SJSA1 (cell line): ENCODE measurements at regions not wholly inside any gene's neighbourhood (a gene's known extent, or its start where the extent isn't known, plus 50 kb on each side); places are given as distances from the start of the nearest gene placed in this dataset.

ENCODE experiments used
- DNase-seq, 2 experiments: peaks; one replicate each; pipeline ENCODE4 v3.0.0-alpha.2; 2015 to 2020; ENCODE audit warnings: low spot score in 2 of 2, low read depth in 1 of 2
- H3K27ac ChIP-seq: fragments of 250-450 bp; sonication (Bioruptor Pico); 2 replicates; pipeline ENCODE4 v1.5.1; 2020; ENCODE audit warnings: mild to moderate bottlenecking, moderate library complexity
- H3K27me3 ChIP-seq: fragments of 250-450 bp; sonication (Bioruptor Pico); replicated peaks from 2 replicates; pipeline ENCODE4 v1.5.1; 2020; ENCODE audit warnings: mild to moderate bottlenecking, moderate library complexity
- H3K36me3 ChIP-seq: fragments of 250-450 bp; sonication (Bioruptor Pico); 2 replicates; pipeline ENCODE4 v1.5.1; 2020; ENCODE audit warnings: mild to moderate bottlenecking
- H3K4me1 ChIP-seq: fragments of 250-450 bp; sonication (Bioruptor Pico); replicated peaks from 2 replicates; pipeline ENCODE4 v1.6.1; 2021; ENCODE audit warnings: mild to moderate bottlenecking
- H3K4me3 ChIP-seq: fragments of 250-450 bp; sonication (Bioruptor Pico); 2 replicates; pipeline ENCODE4 v1.5.1; 2020; ENCODE audit warnings: mild to moderate bottlenecking
- H3K9me3 ChIP-seq: fragments of 250-450 bp; sonication (Bioruptor Pico); replicated peaks from 2 replicates; pipeline ENCODE4 v1.5.1; 2020; ENCODE audit warnings: mild to moderate bottlenecking

- Histone ChIP-seq H3K4me1 (no peaks in the 10 kb centered on the region), H3K4me3 (no peak overlapping the region), H3K27me3 (no peaks in the 10 kb centered on the region), H3K9me3 (no peaks in the 10 kb centered on the region), H3K36me3 (no peaks in the 10 kb centered on the region), H3K27ac (no peak overlapping the region)
- DNase-seq: no peak
Measured at GRCh38 chr18:61157451-61157850, 175.8 kb upstream of the CDH20 start.

DNA sequence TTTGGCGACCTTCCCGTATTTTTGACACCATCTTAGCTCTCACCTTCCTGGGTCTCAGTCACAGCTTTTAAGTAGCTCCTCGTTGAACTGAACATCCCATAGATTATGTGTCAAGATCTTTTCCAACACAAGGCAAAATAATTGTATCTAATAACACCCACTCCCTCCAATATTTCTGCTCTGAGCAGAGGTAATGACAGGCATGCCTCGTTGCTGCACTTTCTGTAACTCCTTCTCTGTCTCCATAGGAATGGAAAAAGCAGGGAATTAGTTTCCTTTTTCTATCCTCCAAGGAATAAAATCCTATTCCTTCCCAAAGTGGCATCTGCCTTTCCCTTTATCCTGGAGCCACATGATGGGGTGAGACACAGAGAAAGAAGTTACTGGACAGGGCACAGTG, 174.0 kb upstream of the CDH20 start:
- Histone ChIP-seq H3K9me3 (no peaks in the 10 kb centered on the region), H3K4me1 (no peaks in the 10 kb centered on the region), H3K27me3 (no peaks in the 10 kb centered on the region), H3K27ac (no peak overlapping the region), H3K36me3 (no peaks in the 10 kb centered on the region), H3K4me3 (no peak overlapping the region)
- DNase-seq: no peak

DNA sequence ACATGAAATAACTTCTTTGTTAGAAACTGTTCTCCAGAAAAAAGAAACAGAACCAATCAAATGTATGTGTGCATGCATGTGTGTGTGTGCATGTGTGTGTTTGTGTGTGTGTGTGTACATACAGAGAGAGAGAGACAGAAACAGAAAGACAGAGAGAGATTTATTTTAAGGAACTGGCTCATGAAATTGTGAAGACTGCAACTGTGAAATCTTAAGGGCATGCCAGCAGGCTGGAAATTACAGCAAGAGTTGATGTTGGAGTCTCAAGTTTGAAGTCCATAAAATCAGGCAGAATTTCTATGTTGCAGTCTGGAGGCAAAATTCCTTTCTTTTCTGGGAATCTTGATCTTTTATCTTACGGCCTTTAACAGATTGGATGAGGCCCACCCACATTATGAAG, 168.9 kb upstream of the CDH20 start:
- Histone ChIP-seq H3K27ac (no peak overlapping the region), H3K9me3 (no peaks in the 10 kb centered on the region), H3K4me1 (no peaks in the 10 kb centered on the region), H3K4me3 (no peak overlapping the region), H3K27me3 (no peaks in the 10 kb centered on the region), H3K36me3 (no peaks in the 10 kb centered on the region)
- no peak for DNase-seq

GRCh38 chr18:61167902-61168301, 165.3 kb upstream of the CDH20 start:
- Histone ChIP-seq H3K36me3 (no peaks in the 10 kb centered on the region), H3K27me3 (no peaks in the 10 kb centered on the region), H3K4me1 (no peaks in the 10 kb centered on the region), H3K9me3 (no peaks in the 10 kb centered on the region), H3K4me3 (no peak overlapping the region), H3K27ac (no peak overlapping the region)
- no peak for DNase-seq

DNA sequence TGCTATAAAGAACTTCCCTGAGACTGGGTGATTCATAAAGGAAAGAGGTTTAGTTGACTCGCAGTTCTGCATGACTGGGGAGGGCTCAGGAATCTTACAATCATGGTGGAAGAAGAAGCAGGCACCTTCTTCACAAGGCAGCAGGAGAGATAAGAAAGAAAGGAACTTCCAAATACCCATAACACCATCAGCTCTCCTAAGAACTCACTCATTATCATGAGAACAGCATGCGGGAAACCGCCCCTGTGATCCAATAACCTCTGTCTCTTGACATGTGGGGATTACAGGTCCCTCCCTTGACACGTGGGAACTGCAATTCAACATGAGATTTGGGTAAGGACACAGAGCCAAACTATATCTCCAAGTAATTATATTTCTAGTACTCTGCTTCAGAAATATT, 163.8 kb upstream of the CDH20 start:
- Histone ChIP-seq H3K4me3 (no peak overlapping the region), H3K4me1 (no peaks in the 10 kb centered on the region), H3K27me3 (no peaks in the 10 kb centered on the region), H3K27ac (no peak overlapping the region), H3K9me3 (no peaks in the 10 kb centered on the region), H3K36me3 (no peaks in the 10 kb centered on the region)
- no peak for DNase-seq

DNA sequence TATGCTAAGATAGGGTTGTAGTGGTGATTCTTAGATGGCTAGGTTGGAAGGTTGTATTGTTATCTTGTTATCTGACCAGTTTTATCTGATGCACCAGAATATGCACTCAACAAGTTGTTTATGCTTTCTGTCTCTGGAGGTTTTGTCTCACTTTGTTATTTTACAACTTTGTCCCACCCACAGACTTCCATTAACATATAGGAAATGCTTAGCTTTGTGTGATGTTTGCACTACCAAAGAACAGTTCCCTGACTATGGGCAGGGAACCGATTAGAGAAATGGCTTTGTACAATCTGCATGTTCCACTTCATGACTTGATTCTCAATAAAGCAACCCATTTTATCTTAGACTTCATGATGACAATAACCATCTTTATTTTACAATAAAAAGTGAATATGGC, 160.6 kb upstream of the CDH20 start:
- Histone ChIP-seq H3K4me1 (no peaks in the 10 kb centered on the region), H3K4me3 (no peak overlapping the region), H3K27me3 (peaks cover 6% of the 10 kb centered on the region), H3K36me3 (no peaks in the 10 kb centered on the region), H3K9me3 (no peaks in the 10 kb centered on the region), H3K27ac (no peak overlapping the region)
- DNase-seq: no peak

GRCh38 chr18:61173554-61173953, 159.7 kb upstream of the CDH20 start:
- Histone ChIP-seq H3K4me3 (no peak overlapping the region), H3K4me1 (no peaks in the 10 kb centered on the region), H3K9me3 (no peaks in the 10 kb centered on the region), H3K36me3 (no peaks in the 10 kb centered on the region), H3K27ac (no peak overlapping the region), H3K27me3 (peaks cover 6% of the 10 kb centered on the region)
- DNase-seq: no peak

DNA sequence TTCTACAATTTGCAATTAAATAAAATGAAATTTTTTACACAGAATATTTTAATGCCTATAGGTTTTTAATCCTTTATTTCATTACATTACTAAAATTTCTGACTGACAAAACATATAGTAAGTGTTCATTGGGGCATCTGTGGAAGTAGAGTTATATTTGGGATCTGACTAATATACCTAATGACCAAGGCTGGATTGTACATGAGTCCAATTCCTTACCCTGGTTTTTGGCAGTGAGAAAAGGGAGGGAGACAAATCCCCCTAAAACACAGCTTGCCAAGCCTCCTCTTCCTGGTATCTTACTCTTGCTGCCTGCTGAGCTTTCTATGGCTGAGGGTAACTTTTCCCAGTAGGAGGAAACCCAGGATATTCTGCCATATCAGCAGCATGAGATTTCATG, 149.4 kb upstream of the CDH20 start:
- Histone ChIP-seq H3K9me3 (no peaks in the 10 kb centered on the region), H3K4me1 (no peaks in the 10 kb centered on the region), H3K27me3 (no peaks in the 10 kb centered on the region), H3K4me3 (no peak overlapping the region), H3K27ac (no peak overlapping the region), H3K36me3 (no peaks in the 10 kb centered on the region)
- no peak for DNase-seq

GRCh38 chr18:61187971-61188370, 145.3 kb upstream of the CDH20 start:
- no peaks in the 10 kb centered on the region for H3K36me3 ChIP-seq
- no peak overlapping the region for H3K27ac ChIP-seq
- H3K27me3 ChIP-seq: no peaks in the 10 kb centered on the region; the same call in 1 of the 2 replicates
- no peaks in the 10 kb centered on the region; the same call in 1 of the 2 replicates for H3K9me3 ChIP-seq
- DNase-seq: no peak
- no peaks in the 10 kb centered on the region for H3K4me1 ChIP-seq
- H3K4me3 ChIP-seq: no peak overlapping the region

- H3K36me3 ChIP-seq: no peaks in the 10 kb centered on the region
- DNase-seq: no peak
- H3K4me3 ChIP-seq: no peak overlapping the region
- H3K4me1 ChIP-seq: no peaks in the 10 kb centered on the region
- H3K9me3 ChIP-seq: no peaks in the 10 kb centered on the region; the same call in 1 of the 2 replicates
- no peaks in the 10 kb centered on the region; the same call in 1 of the 2 replicates for H3K27me3 ChIP-seq
- H3K27ac ChIP-seq: no peak overlapping the region
Measured at GRCh38 chr18:61189376-61189775, 143.9 kb upstream of the CDH20 start.

DNA sequence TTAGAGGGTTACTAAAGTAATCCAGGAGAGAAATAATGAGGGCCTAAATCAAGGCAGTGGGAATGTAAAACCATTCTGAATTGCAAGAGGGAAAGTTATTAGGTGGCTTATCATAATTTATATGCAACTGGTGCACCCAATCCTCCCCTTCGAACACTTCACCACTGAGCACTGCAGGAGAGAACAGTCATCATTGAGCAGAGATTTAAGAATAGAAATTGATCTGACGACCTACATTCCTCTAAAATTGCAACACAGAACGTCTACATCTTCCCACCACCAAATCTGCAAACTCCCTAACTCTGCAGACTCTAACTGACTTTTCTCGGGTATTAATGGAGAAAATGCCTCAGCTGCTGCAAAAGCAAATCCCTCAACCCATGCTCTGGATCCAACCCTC, 138.5 kb upstream of the CDH20 start:
- Histone ChIP-seq H3K4me3 (no peak overlapping the region), H3K4me1 (no peaks in the 10 kb centered on the region), H3K27ac (no peak overlapping the region), H3K9me3 (no peaks in the 10 kb centered on the region), H3K36me3 (no peaks in the 10 kb centered on the region), H3K27me3 (no peaks in the 10 kb centered on the region; the same call in 1 of the 2 replicates)
- no peak for DNase-seq

- Histone ChIP-seq H3K4me3 (no peak overlapping the region), H3K27me3 (no peaks in the 10 kb centered on the region; the same call in 1 of the 2 replicates), H3K9me3 (no peaks in the 10 kb centered on the region), H3K4me1 (no peaks in the 10 kb centered on the region), H3K36me3 (no peaks in the 10 kb centered on the region), H3K27ac (no peak overlapping the region)
- DNase-seq: no peak
Measured at GRCh38 chr18:61196750-61197149, 136.5 kb upstream of the CDH20 start.

GRCh38 chr18:61198486-61198885, 134.7 kb upstream of the CDH20 start:
- Histone ChIP-seq H3K27ac (no peak overlapping the region), H3K36me3 (no peaks in the 10 kb centered on the region), H3K4me3 (no peak overlapping the region), H3K27me3 (no peaks in the 10 kb centered on the region), H3K4me1 (no peaks in the 10 kb centered on the region), H3K9me3 (no peaks in the 10 kb centered on the region)
- DNase-seq: no peak

DNA sequence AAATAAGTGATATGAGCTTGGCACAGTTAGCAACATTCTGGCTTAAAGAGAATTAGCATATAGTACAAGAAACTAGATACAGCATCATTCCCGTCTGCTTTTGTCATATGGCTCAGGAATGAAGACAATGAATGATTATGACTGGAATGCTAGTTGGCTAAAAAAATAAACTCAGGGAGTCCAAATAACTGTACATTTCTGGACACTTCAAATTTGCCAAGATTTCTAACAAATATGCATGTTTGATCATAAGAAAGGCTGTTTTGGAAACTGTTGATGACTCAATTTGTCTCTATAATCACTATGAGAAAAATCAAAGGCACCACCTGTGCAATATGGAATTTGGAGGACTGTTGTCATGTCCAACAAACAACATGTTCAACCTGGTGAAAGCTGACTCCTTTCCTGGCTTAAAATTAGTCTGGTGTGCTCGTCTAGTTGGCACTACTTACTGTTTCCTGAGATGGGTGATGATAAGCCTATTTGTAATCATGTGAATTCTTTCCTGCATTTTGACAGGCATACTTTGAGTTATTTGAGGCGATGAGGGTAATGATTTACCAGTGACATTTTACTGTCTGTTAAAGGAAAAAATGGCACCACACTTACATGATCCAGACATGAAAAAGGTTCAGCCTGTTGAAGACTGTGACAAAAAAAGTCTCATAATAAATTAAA, 133.9 kb upstream of the CDH20 start:
- Histone ChIP-seq H3K9me3 (no peaks in the 10 kb centered on the region), H3K27me3 (no peaks in the 10 kb centered on the region), H3K4me3 (no peak overlapping the region), H3K4me1 (no peaks in the 10 kb centered on the region), H3K27ac (no peak overlapping the region), H3K36me3 (no peaks in the 10 kb centered on the region)
- no peak for DNase-seq

DNA sequence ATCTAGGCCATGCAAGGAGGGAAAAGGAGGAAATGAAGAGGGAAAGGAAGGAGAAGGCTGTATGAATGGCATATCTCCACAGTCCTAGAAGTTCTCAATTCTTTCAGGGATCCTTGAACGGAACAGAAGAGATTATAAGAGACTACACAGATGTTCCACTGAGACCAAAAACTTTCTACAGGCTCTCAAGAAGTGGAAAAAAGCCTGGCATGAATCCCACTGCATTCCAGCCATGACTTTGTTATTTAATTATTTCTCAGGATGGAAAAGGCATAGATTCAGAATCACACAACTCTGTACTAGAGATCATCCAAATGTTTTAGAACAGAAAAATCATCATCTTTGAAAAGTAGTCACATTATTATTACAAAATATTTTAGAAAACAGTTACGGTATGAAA, 131.7 kb upstream of the CDH20 start:
- no peaks in the 10 kb centered on the region for H3K9me3 ChIP-seq
- no peak overlapping the region for H3K27ac ChIP-seq
- no peaks in the 10 kb centered on the region for H3K4me1 ChIP-seq
- H3K36me3 ChIP-seq: no peaks in the 10 kb centered on the region
- no peak for DNase-seq
- no peaks in the 10 kb centered on the region; the same call in 1 of the 2 replicates for H3K27me3 ChIP-seq
- H3K4me3 ChIP-seq: no peak overlapping the region
